ENCODE measurements at regions not wholly inside any gene's neighbourhood (a gene's known extent, or its start where the extent isn't known, plus 50 kb on each side); places are given as distances from the start of the nearest gene placed in this dataset.

- TF ChIP-seq EZH2 (IDR thresholded peaks at IDR 0.05; ENCODE audit: borderline replicate concordance, low read depth, low read length, severe bottlenecking) (no peak), CTCF (IDR thresholded peaks at IDR 0.05; ENCODE audit: extremely low read depth in 1 of 2, insufficient read depth in 1 of 2, low read depth in 1 of 2, low read length in 2 of 2) (no peak), FOS (IDR thresholded peaks at IDR 0.05; ENCODE audit: borderline replicate concordance, insufficient read depth, low read length) (no peak), POLR2A (IDR thresholded peaks at IDR 0.05; ENCODE audit: low read depth, low read length) (no peak), MYC (IDR thresholded peaks at IDR 0.05; ENCODE audit: low read depth, low read length) (no peak), MAX (IDR thresholded peaks at IDR 0.05; ENCODE audit: insufficient read depth, insufficient read length) (no peak), POLR2AphosphoS5 (IDR thresholded peaks at IDR 0.05; ENCODE audit: insufficient read depth, low read depth, low read length) (no peak), JUN (IDR thresholded peaks at IDR 0.05; ENCODE audit: borderline replicate concordance, insufficient read depth, insufficient read length, low read depth) (no peak), GATA2 (IDR thresholded peaks at IDR 0.05; ENCODE audit: insufficient read depth, insufficient read length, low read depth, low read length) (no peak)
Observed at GRCh38 chr2:12649602-12650400, 66.9 kb upstream of the TRIB2 start.

Measured in endothelial cell of umbilical vein (primary cell).